Vagina (tissue), 2 donors: ENCODE measurements at regions not wholly inside any gene's neighbourhood (a gene's known extent, or its start where the extent isn't known, plus 50 kb on each side); places are given as distances from the start of the nearest gene placed in this dataset. TPM values are rescaled to one million over a fixed set of nuclear protein-coding genes. Genes with fewer than 3 reads are reported as not detected.

Source experiments
- DNase-seq, 2 donors: peaks; one replicate each; pipeline ENCODE4 v3.0.0-alpha.2; 2017; ENCODE audit errors: extremely low spot score in 2 of 2
- H3K27ac ChIP-seq: fragments of 200-600 bp; sonication (generic); one replicate; pipeline ENCODE4 v1.5.1; 2019
- H3K27me3 ChIP-seq: fragments of 200-600 bp; sonication (generic); one replicate; pipeline ENCODE4 v1.5.1; 2019
- H3K36me3 ChIP-seq, 2 donors: fragments of 200-600 bp; sonication (generic); one replicate each; pipeline ENCODE4 v1.5.1; 2017 to 2019
- H3K4me1 ChIP-seq: fragments of 200-600 bp; sonication (generic); one replicate; pipeline ENCODE4 v1.5.1; 2019
- H3K4me3 ChIP-seq, 2 donors: fragments of 200-600 bp; sonication (generic); 1 replicate in 1 of 2; 2 replicates in 1 of 2; pipeline ENCODE4 v1.5.1; 2016 to 2019
- H3K9me3 ChIP-seq: fragments of 200-600 bp; sonication (generic); one replicate; pipeline ENCODE4 v1.5.1; 2019
- POLR2A ChIP-seq, 2 donors: fragments of 450-650 bp; IDR thresholded peaks; one replicate each; pipeline ENCODE4 v1.6.1; 2017; ENCODE audit warnings: antibody characterized with exemption in 2 of 2, mild to moderate bottlenecking in 2 of 2, moderate library complexity in 2 of 2
- POLR2AphosphoS5 ChIP-seq, 2 donors: sonication (generic); formaldehyde crosslinking; IDR thresholded peaks; one replicate each; pipeline ENCODE4 v1.9.0; 2017; ENCODE audit warnings: antibody characterized with exemption in 2 of 2, mild to moderate bottlenecking in 2 of 2, low read depth in 1 of 2; ENCODE audit not compliant: insufficient read depth in 1 of 2
- intact Hi-C: fragments of 100-400 bp; cut with DNase I; formaldehyde crosslinking; loops from one replicate; pipeline ENCODE4 v1.15.1; 2023
- small RNA-seq: library from RNA; depleted of rRNA; stranded (forward); fragments of <200 nt; gene quantifications from one replicate; pipeline ENCODE3, GENCODE V24; 2016
- TF ChIP-seq, protein P1 (sequence below), 3 experiments: fragments of 450-650 bp in 2 of 3; fragments of 200-600 bp in 1 of 3; sonication (generic) in 1 of 3; IDR thresholded peaks; one replicate each; pipeline ENCODE4 v1.5.1; 2017 to 2019; ENCODE audit warnings: antibody characterized with exemption in 3 of 3, mild to moderate bottlenecking in 2 of 3, moderate library complexity in 2 of 3

DNA sequence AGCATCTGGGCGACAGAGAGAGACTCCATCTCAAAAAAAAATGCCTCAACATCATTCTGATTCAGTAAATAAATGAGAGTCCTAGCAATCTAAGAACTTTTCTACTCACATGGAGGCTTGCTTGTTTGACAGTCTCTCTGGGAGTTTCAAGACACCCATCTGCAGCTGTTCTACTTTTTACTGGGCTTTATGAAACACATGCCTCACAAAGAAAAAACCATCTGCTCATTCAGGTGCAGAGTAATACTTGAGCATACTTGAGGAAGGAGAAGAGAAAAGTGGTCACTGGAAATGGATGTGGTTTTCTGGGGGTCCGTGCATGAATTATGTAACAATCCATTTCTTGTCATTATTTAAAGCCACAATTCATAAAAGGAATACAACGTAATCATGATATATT, 87.1 kb upstream of the DDX53 start:
- Histone ChIP-seq H3K9me3 (no peaks in the 10 kb centered on the region), H3K27me3 (no peaks in the 10 kb centered on the region), H3K4me1 (no peaks in the 10 kb centered on the region), H3K27ac (no peak overlapping the region), H3K36me3 (no peaks in the 10 kb centered on the region), H3K4me3 (no peak overlapping the region)
- intact Hi-C loops, result no loop called here
- TF ChIP-seq POLR2A (IDR thresholded peaks at IDR 0.05) (no peak), POLR2AphosphoS5 (IDR thresholded peaks at IDR 0.05; ENCODE audit: insufficient read depth in 1 of 2, low read depth in 1 of 2) (no peak)
- TF ChIP-seq, protein P1, sequence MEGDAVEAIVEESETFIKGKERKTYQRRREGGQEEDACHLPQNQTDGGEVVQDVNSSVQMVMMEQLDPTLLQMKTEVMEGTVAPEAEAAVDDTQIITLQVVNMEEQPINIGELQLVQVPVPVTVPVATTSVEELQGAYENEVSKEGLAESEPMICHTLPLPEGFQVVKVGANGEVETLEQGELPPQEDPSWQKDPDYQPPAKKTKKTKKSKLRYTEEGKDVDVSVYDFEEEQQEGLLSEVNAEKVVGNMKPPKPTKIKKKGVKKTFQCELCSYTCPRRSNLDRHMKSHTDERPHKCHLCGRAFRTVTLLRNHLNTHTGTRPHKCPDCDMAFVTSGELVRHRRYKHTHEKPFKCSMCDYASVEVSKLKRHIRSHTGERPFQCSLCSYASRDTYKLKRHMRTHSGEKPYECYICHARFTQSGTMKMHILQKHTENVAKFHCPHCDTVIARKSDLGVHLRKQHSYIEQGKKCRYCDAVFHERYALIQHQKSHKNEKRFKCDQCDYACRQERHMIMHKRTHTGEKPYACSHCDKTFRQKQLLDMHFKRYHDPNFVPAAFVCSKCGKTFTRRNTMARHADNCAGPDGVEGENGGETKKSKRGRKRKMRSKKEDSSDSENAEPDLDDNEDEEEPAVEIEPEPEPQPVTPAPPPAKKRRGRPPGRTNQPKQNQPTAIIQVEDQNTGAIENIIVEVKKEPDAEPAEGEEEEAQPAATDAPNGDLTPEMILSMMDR (IDR thresholded peaks at IDR 0.05), result no peak
- no peak for DNase-seq

DNA sequence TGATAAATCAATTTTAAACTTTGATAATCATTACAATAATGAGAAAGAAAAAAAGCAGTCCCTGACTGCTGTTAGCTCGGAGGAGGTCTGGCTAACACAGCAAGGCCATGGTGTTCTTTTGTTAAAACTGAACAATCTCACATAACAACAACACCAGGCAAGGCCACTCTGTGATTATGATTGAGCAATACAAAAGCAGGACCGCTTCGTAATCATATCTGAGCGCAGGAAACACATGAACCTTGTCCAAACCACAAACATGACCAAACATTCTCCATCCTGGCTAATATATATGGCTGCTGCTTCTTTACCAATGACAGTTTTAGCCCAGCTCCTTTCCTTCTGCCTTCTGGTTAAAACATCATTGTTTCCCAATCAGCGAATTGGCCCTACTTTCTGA, 76.8 kb upstream of the DDX53 start:
- Histone ChIP-seq H3K27ac (no peak overlapping the region), H3K36me3 (no peaks in the 10 kb centered on the region), H3K4me1 (no peaks in the 10 kb centered on the region), H3K4me3 (no peak overlapping the region), H3K27me3 (no peaks in the 10 kb centered on the region), H3K9me3 (no peaks in the 10 kb centered on the region)
- no peak for DNase-seq
- intact Hi-C loops, result no loop called here
- TF ChIP-seq POLR2A (IDR thresholded peaks at IDR 0.05), result no peak
- TF ChIP-seq, protein P1 (IDR thresholded peaks at IDR 0.05), result no peak
- no peak for TF ChIP-seq POLR2AphosphoS5 (IDR thresholded peaks at IDR 0.05; ENCODE audit: insufficient read depth in 1 of 2, low read depth in 1 of 2)

DNA sequence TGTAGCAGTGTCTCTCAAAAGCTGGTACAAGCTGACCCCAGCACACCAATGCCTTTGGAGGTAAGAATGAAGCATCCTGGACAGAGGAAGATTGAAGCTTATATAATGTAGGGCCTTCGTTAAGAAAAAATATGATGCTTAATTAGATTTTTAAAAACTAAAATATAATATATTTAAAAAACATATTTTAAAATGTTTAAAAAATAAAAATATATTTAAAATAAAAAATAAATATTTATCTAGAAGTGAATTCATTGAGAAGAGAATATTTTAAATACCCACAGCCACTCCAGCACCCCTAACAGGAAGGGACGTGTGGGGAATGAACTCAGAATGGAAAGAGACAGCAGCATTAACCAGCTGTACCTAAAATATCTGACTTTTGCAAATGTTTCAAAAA, 65.1 kb upstream of the DDX53 start:
- Histone ChIP-seq H3K27ac (no peak overlapping the region), H3K4me1 (no peaks in the 10 kb centered on the region), H3K36me3 (no peaks in the 10 kb centered on the region), H3K4me3 (no peak overlapping the region), H3K27me3 (no peaks in the 10 kb centered on the region), H3K9me3 (no peaks in the 10 kb centered on the region)
- DNase-seq, result no peak
- intact Hi-C loops, result no loop called here
- TF ChIP-seq, protein P1 (IDR thresholded peaks at IDR 0.05), result no peak
- TF ChIP-seq POLR2A (IDR thresholded peaks at IDR 0.05) (no peak), POLR2AphosphoS5 (IDR thresholded peaks at IDR 0.05; ENCODE audit: insufficient read depth in 1 of 2, low read depth in 1 of 2) (no peak)

DNA sequence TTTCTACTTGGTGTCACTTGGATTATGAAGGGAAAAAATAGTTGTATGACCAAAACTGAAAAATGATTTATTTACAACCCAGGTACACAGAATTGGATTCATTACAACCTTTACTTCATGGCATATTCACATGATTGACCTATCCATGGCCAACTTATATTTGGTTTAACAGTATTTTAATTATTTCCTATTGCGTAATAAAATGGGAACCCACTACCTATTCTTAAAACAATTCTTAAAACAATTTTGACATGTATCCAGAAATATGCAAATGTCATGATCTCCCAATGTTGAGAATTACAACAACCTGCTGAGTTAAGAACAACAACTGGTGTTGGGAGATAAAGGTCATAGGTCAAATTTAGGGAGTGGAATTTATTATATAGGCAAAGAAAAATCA, 54.8 kb upstream of the DDX53 start:
- Histone ChIP-seq H3K4me3 (no peak overlapping the region), H3K4me1 (no peaks in the 10 kb centered on the region), H3K9me3 (no peaks in the 10 kb centered on the region), H3K27ac (no peak overlapping the region), H3K27me3 (no peaks in the 10 kb centered on the region), H3K36me3 (no peaks in the 10 kb centered on the region)
- no peak for TF ChIP-seq POLR2A (IDR thresholded peaks at IDR 0.05)
- no peak for TF ChIP-seq POLR2AphosphoS5 (IDR thresholded peaks at IDR 0.05; ENCODE audit: insufficient read depth in 1 of 2, low read depth in 1 of 2)
- TF ChIP-seq, protein P1 (IDR thresholded peaks at IDR 0.05), result no peak
- no peak for DNase-seq
- intact Hi-C loops, result no loop called here

Small RNA genes lying in the stretch of these regions (small RNA-seq; reads per million reads assigned to genes)
- gene RNU6-266P, result not detected
